ENCODE measurements at regions not wholly inside any gene's neighbourhood (a gene's known extent, or its start where the extent isn't known, plus 50 kb on each side); places are given as distances from the start of the nearest gene placed in this dataset.

DNA sequence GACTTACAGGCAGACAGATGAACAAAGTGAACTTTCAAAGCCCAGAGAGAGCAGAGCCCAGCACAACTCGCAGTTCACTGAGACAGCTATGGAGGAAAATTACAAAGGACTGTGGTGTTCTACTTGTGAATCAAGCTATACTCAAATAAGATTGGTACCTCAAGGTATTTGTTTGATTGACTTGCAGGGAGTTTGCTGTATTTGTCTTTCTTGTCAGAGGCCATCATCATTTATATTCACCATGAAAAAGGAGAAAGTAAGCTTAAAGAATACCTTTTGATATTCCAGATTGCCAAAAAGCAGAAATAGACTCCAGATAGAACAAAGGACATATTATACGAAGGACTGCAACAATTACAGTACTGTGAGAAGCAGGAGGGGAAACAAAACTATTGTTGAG lies 1047.9 kb downstream of the RPA4 start:
- TF ChIP-seq EZH2 (IDR thresholded peaks at IDR 0.05; ENCODE audit: insufficient read depth, poor library complexity, severe bottlenecking) (no peak), EZH2phosphoT487 (IDR thresholded peaks at IDR 0.05; ENCODE audit: insufficient read depth, low read depth) (no peak)

Data from GM23248 (cell line).